Head of caudate nucleus (tissue), 42 donors: ENCODE measurements at regions not wholly inside any gene's neighbourhood (a gene's known extent, or its start where the extent isn't known, plus 50 kb on each side); places are given as distances from the start of the nearest gene placed in this dataset.
"Not testable (repeated sequence)": the region's sequence is repeated elsewhere in the genome, so short reads cannot be mapped to it uniquely, and the experiment has no call there.

Experiments
- DNase-seq, 42 donors: peaks; one replicate each; pipeline versions ENCODE4 v3.0.0 to v3.0.0-alpha.2; 2020 to 2021; ENCODE audit warnings: mixed read lengths in 7 of 42
- intact Hi-C: fragments of 100-400 bp; cut with DNase I; formaldehyde crosslinking; loops from one replicate; pipeline ENCODE4 v1.15.0; 2022

DNA sequence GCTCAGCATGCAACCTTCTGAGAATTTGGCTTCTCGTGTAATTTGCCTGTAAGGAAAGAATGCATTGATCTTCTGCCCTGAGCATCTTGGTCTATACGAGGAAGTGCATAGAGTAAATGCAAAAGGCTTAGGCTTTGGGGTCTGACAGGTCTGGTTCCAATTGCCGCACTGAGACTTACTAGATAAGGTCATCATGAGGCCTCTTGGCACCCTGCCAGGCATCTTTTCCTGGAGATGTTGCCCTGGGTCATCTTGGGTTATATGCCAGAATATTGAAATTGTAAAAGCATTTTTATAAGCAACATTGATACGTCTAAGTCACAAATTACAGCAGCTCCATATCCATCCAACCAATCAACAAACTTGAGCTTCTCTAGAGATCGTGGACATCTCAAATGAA, 108.8 kb upstream of the WARS2 start:
- intact Hi-C loops = no loop called here
- no peak for DNase-seq

DNA sequence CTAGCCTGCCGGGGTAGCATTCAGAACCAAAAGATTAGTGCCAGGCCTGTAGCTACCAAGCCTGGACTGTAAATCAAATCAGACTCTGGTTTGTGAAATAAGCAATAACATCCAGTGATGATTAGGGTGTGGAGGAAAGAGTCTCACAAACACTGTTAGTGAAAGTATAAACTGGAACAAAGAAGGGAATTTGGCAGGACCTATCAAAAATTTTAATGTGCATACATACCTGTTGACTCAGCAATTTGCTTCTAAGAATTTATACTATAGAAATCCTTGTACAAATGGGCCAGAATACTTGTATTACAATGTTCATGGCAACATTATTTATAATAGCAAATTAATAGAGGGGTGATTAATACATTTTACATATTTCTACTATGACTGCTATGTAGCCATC, 109.8 kb upstream of the WARS2 start:
- intact Hi-C loops = no loop called here
- DNase-seq = no peak

DNA sequence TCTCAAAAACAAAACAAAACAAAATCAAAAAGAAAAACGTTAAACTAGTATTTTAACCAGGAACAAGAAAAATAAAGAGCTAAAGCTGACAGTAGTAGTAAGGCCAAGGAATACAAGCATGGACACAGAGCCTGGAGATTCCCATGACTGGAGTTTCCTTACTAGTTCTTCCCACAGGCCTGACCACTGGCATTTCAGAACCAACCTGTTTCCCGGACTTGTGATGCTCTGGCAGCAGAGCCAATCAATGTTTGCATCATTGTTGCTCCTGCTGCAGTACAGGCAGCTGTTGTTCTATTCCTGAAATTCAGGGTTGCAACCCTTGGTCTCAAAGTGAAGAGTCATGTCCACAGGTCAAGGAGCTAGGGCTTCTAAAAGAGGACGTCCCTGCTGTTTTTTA, 111.3 kb upstream of the WARS2 start:
- DNase-seq = no peak
- intact Hi-C loops = no loop called here

DNA sequence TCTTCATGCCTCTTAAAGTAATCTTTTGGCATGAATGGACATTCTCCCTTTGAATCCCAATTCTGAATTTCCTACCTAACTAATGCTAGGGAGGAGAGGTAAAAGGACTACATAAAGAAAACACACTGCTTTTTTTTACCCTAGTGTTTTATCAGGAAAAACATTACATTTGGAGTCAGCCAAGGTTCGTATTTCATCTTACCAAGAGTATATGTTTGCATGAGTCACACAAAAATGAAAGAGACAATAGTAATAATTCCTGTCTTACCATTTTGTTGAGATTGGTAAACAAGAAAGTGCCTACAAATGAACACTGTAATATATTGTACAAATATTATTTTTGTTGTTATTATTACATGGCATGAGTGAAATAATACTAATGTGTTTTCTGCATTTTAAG, 112.9 kb upstream of the WARS2 start:
- intact Hi-C loops = no loop called here
- no peak for DNase-seq

DNA sequence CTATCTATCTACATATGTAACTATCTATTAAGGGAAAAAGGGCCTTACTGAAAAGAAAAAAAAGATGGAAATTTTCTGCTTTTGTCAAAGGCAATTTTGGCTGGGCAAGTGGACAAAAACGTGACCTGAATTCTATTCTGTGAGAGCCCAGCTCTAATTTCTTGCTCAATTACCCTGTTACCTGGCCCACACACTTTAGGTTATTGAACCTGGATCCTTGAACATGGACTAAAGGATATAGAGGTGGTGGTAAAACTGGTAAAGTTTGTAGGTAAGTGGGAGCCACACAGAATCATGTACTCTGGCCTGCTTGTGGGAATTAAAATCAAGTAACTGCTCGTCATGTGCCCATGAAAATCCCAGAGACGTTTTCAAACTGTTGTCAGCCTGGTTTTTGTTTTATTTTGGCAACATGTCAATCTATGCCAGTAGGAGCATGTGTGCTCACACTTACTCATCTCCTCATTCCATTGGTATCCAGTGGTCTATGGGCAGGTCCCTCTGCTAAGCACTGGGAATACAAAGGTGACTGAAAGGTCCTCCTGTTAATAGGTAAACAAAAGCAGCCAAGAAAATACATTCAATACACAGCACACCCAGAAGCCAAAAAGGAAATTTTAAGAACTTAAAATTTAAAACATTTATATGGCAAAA, 113.7 kb upstream of the WARS2 start:
- no peak for DNase-seq
- intact Hi-C loops = no loop called here

DNA sequence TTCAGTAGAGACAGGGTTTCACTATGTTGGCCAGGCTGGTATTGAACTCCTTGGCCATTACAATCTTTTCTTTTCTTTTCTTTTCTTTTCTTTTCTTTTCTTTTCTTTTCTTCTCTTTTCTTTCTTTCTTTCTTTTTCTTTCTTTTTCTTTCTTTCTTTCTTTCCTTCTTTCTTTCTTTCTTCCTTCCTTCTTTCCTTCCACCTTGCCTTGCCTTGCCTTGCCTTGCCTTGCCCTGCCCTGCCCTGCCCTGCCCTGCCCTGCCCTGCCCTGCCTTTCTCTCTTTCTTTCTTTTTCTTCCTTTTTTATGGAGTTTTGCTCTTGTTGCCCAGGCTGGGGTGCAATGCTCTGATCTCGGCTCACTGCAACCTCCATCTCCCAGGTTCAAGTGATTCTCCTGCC, 112.5 kb upstream of the HAO2 start:
- intact Hi-C loops, DNase-seq: not testable (repeated sequence)

DNA sequence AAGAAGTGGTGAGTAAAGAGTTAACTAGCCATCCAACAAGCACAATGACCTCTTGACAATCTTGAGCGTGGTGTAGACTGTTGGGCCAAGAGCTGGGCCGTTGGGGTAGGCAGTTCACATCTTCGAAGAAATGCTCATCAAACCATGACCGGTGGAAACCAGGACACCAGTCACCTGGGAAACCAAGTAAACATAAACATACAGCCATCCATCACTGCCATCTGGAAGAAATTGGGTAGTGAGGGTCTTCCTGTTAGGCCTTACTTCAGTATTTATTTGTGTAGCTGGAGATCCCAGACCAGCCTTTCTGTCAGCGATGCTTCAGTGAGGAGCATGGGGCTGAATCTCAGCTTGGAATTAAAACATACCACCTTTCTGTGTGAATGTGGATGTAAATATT, 108.1 kb upstream of the HAO2 start:
- no peak for DNase-seq
- intact Hi-C loops = no loop called here

DNA sequence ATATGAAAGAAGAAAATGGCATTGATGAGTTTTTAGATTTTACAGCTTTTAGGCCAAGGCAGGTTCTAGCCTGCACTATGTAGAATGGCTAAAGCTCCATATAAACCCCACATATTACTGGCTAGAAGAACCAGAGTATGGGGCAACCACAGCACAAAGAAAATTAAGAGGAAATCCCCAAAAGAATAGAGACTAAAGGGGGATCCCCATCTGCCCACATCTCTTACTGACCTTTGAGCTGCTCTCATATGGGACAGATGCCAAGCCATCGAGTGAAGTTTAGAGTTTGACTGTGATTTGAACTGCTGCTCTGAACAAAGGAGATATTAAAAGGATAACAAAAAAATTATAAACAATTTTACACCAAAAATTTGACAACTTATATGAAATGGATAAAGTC, 102.2 kb upstream of the HAO2 start:
- no peak for DNase-seq
- intact Hi-C loops = no loop called here

DNA sequence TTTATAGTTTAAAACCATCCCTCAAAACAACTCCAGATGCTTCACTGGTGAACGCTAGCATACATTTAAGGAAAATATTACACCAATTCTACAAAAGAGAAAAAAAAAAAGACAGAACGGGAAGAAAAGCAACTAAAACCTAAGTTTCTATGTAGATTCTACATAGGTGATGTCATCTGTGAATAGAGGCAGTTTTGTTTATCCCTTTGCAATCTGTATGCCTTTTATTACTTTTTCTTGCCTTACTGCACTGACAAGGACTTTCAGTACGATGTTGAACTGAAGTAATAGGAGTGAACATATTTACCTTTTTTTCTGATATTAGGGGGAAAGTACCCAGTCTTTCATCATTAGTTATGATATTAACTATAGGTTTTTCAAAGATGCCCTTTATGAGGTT, 101.7 kb upstream of the HAO2 start:
- no peak for DNase-seq
- intact Hi-C loops = no loop called here

DNA sequence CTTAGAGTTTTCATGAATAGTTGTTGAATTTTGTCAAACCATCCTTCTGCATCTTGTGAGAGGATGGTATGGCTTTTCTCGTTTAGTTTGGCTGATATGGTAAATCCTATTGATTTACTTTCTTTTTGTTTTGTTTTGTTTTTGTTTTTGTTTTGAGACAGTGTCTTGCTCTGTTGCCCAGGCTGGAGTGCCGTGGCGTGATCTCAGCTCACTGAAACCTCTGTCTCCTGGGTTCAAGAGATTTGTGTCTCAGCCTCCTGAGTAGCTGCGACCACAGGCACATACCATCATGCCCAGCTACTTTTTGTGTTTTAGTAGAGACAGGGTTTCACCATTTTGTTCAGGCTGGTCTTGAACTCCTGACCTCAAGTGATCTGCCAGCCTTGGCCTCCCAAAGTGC, 101.3 kb upstream of the HAO2 start:
- DNase-seq, intact Hi-C loops: not testable (repeated sequence)

DNA sequence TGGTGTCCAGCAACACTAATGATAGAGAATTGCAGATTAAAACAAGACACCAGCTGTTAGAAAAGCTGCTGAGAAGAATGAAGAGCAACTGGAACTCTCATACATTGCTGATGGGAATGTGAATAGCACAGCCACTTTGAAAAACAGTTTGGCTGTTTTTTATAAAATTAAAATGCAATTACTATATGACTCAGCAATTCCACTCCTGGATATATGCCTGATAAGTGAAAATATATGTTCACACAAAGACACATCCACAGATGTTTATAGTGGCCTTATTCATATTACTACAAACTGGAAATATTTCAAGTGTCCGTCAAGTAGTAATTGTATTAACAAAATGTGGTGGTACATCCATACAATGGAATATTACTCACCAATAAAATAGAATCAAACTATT, 99.7 kb upstream of the HAO2 start:
- intact Hi-C loops = no loop called here

DNA sequence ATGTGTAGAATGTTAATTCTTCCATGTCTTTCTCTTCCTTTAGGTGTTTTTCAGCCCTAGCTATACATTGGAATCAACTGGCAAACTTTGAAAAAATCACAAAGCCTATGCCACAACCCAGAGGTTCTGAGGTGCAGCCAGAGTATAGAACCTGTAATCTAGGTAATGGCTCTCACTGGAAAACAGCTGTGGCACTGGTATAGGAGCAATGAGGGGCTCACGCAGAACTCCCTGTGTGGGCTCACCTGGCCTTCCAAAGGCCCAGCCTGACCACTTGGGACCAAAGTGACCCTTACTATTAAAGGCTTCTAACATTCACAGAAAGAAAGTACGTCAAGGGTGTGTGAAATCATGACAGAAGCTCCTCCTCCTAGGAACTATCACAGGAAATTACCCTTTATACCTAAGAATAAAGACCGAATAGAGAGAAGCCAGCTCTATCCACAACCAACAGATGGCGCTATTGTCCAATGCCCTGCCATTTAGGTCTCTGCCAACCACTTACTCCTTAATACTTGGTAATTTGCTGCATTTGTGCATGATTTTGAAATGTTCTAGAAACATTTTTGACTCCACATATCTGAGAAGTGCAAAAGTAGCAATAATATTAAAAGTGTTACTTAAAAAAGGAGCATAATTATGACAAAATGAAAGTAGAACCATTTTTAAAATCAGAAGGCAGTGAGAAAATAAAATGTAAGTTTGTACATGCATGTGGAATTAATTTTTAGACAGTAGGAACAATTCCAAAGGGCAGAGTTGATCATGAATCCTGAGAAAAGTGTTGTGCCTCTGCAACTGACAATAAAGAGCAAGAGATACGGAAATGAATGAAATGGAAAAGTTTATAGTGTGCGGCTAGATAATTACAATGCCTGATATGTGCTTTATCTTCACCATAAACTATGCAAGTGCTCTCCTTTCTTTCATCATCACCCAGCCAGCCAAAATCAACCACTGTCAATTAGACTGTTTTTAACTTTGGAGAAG, 93.1 kb upstream of the HAO2 start:
- intact Hi-C loops = no loop called here
- peak in 26 of 42 donors; percentile 7 to 71 (median 35) for DNase-seq

More for the DNA sequence above, 99.7 kb upstream of the HAO2 start:
- no peak for DNase-seq

DNA sequence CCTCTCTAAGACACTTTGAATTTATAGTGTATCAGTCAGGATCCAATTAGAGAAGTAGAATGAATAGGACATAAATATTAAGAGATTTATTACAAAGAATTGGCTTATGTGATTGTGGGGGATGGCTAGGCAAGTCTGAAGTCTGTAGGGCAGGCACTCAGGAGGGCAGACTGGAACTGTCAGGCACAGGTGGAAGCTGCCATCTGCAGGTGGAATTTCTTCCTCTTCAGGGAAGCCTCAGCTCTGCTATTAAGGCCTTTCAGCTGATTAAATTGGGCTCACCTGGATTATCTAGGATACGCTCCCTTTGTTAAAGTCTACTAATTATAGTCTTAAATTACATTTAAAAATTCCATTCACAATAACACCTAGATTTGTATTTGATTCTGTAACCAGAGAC, 92.0 kb upstream of the HAO2 start:
- peak in 1 of 42 donors; percentile 16 for DNase-seq
- intact Hi-C loops = no loop called here

DNA sequence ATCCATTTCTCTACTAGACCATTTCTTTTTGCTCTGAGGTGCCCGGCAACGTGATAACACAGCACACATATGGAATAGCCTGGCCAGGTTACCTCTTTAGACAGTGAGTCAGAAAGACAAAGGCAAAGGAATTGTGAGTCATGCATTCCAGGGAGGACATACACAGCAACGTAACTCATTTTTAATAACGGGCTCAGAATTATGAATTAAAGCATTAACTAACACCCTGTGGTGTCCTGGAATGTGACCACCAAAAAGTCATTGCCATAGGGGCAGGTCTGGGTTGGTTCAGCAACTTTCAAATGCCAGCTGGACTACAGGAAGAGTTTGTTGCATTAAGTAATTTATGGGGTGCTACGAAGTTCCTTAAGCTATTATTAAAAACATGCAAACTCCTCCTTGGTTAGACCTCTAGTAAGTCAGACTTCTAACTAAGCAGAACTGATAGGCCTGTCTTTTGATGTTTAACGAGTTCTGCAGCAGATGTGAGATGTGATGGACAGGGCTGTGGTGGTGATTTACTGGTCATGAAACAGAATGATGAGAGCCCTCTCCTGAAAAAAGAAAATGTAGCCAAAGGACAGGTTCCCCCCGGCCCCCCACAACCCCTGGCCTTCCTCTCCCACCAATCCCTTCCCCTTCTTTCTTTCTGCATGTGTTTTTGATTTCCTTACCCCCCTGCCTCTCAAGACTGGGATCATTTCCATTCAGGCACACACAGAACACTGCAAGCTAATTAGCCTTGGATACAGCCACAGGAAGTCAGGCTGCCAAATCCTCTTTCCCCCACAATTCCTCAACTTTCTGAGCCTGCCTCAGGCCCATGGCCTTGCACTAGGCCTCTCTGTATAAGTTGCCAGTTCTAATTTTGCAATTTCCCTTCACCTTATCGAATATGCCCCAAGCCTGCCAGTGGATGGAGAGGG, 88.9 kb upstream of the HAO2 start:
- peak in 12 of 42 donors; percentile 2 to 39 (median 18) for DNase-seq
- intact Hi-C loops = loop anchor here (10.0 kb wide), 1 partner anchor 85 kb away; the partner anchor contains the start of gene HAO2

DNA sequence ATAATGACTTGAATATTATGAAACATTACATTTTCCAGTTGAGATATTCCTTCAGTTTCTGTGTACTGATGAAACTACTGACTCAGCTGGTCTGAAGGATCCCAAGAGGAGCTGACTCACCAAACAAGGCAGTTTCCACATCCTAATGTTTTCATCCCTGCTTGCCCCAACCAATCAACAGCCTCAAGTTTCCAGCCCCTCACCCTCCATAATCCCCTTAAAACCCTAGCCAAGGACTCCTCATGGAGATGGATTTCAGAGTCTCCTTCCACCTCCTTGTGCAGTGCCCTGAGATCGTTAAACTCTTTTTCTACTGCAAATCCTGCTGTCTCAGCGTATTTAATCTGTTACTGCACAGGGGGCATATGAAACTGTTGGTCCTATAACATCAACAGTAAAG, 83.1 kb upstream of the HAO2 start:
- intact Hi-C loops = loop anchor here (10.0 kb wide), 1 partner anchor 79 kb away; the partner anchor contains the start of gene HAO2
- DNase-seq = no peak

DNA sequence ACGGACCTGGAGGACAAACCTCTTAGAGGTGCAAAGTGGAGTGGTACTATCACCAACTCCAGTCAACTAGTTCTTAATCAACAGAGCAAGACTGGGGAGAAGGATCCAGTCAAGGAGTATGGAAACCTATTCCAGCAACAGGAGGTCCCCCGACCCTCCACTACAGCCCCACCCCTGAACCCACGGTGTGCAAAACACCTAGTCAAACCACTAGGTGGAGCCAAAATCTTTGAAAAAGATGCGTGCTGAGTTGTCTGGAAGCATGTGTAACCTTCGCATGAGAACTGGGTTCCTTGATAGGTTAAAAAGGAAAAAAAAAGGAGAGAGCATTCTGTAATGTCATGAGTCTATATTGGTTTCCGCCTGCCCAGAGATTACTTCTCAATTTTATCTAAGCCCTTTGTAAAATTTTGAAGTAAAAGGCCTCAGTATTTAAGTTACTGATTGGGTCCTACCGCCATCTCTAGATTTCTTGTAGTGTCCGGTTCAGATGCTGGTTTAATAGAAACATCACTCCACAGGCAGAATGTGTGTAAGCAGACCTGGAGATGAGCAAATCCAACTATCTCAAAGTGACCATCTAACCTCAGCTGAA, 81.9 kb upstream of the HAO2 start:
- intact Hi-C loops = loop anchor here (10.0 kb wide), 1 partner anchor 78 kb away; the partner anchor contains the start of gene HAO2
- DNase-seq = peak in 10 of 42 donors; percentile 8 to 49 (median 24)

DNA sequence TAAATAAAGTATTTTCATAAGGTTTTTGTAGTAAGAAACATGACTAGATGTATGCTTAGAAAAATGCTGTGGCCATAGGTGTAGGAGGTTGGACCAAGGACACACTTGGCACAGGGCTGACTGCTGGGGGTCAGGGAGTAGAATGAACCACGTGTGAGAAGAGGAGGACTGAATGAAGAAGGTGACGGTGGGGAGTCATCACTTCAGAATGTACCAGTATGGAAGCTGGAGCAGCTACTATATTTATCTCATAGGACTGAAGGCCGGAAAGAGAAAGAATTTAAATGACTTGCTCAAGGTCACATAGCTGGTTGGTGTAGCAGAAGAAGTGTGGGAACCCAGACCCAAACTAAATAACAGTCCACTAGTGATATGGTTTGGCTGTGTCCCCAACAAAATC, 79.8 kb upstream of the HAO2 start:
- intact Hi-C loops = loop anchor here (10.0 kb wide), 1 partner anchor 76 kb away; the partner anchor contains the start of gene HAO2
- no peak for DNase-seq

DNA sequence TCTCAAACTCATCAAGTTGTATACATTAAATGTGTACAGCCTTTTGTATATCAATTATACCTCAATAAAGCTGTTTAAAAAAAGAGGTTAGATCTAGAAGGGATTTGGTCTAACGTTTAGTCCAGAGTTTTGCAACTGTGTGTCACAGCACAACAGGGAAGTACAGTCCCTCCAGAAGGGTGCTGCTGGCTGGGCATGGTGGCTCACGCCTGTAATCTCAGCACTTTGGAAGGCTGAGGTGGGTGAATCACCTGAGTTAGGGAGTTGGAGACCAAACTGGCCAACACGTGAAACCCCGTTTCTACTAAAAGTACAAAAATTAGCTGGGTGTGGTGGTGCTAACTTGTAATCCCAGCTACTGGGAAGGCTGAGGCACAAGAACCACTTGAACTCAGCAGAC, 78.3 kb upstream of the HAO2 start:
- no peak for DNase-seq
- intact Hi-C loops = no loop called here
